Neural progenitor cell (in vitro differentiated cells): ENCODE measurements at regions not wholly inside any gene's neighbourhood (a gene's known extent, or its start where the extent isn't known, plus 50 kb on each side); places are given as distances from the start of the nearest gene placed in this dataset.
"Not testable (repeated sequence)": the region's sequence is repeated elsewhere in the genome, so short reads cannot be mapped to it uniquely, and the experiment has no call there.

ENCODE experiments used
- DNase-seq: peaks from one replicate; pipeline ENCODE4 v3.0.0-alpha.2; 2016; ENCODE audit warnings: low spot score
- H2AFZ ChIP-seq: fragments of 200-600 bp; sonication (generic); replicated peaks from 2 replicates; pipeline ENCODE4 v1.6.1; 2016; ENCODE audit warnings: antibody characterized with exemption
- H3F3A ChIP-seq: fragments of 200-600 bp; sonication (generic); 2 replicates; pipeline ENCODE4 v1.6.1; 2016; ENCODE audit warnings: antibody characterized with exemption, low read depth
- H3K27ac ChIP-seq: fragments of 200-600 bp; sonication (generic); 2 replicates; pipeline ENCODE4 v1.5.1; 2016; ENCODE audit warnings: mild to moderate bottlenecking
- H3K27me3 ChIP-seq: fragments of 200-600 bp; sonication (generic); 2 replicates; pipeline ENCODE4 v1.6.1; 2016; ENCODE audit warnings: mild to moderate bottlenecking, moderate library complexity
- H3K36me3 ChIP-seq: fragments of 200-600 bp; sonication (generic); 2 replicates; pipeline ENCODE4 v1.5.1; 2016
- H3K4me1 ChIP-seq: fragments of 200-600 bp; sonication (generic); 2 replicates; pipeline ENCODE4 v1.6.1; 2016; ENCODE audit warnings: mixed run types
- H3K4me2 ChIP-seq: fragments of 200-600 bp; sonication (generic); 2 replicates; pipeline ENCODE4 v1.6.1; 2016
- H3K4me3 ChIP-seq: fragments of 200-600 bp; sonication (generic); 2 replicates; pipeline ENCODE4 v1.5.1; 2016
- H3K79me2 ChIP-seq: fragments of 200-600 bp; sonication (generic); 2 replicates; pipeline ENCODE4 v1.6.1; 2016; ENCODE audit warnings: low read depth
- H3K9ac ChIP-seq: fragments of 200-600 bp; sonication (generic); 2 replicates; pipeline ENCODE4 v1.6.1; 2016
- H3K9me3 ChIP-seq: fragments of 200-600 bp; sonication (generic); 2 replicates; pipeline ENCODE4 v1.5.1; 2016; ENCODE audit warnings: low read depth
- H4K20me1 ChIP-seq: fragments of 200-600 bp; sonication (generic); 2 replicates; pipeline ENCODE4 v1.6.1; 2016; ENCODE audit warnings: low read depth
- H3K27ac Mint-ChIP-seq: 3 replicates; pipeline ENCODE4 v1.8.0; 2021; ENCODE audit warnings: mixed read lengths
- H3K27me3 Mint-ChIP-seq: 2 replicates; pipeline ENCODE4 v1.8.0; 2022; ENCODE audit warnings: low read depth, mild to moderate bottlenecking, inconsistent platforms, moderate library complexity, mixed read lengths; ENCODE audit not compliant: insufficient read depth
- H3K36me3 Mint-ChIP-seq: 3 replicates; pipeline ENCODE4 v1.8.0; 2021; ENCODE audit warnings: mixed read lengths
- H3K4me1 Mint-ChIP-seq: 3 replicates; pipeline ENCODE4 v1.8.0; 2021; ENCODE audit warnings: mixed read lengths
- H3K4me3 Mint-ChIP-seq: 3 replicates; pipeline ENCODE4 v1.8.0; 2021; ENCODE audit warnings: mild to moderate bottlenecking, moderate library complexity, mixed read lengths
- H3K9me3 Mint-ChIP-seq: 3 replicates; pipeline ENCODE4 v1.8.0; 2020; ENCODE audit warnings: mixed read lengths
- CTCF ChIP-seq: fragments of 200-600 bp; sonication (generic); IDR thresholded peaks from 2 replicates; pipeline ENCODE4 v1.5.1; 2017; ENCODE audit warnings: antibody characterized with exemption, mild to moderate bottlenecking
- EZH2 ChIP-seq: fragments of 200-600 bp; sonication (generic); IDR thresholded peaks from 2 replicates; pipeline ENCODE4 v1.6.1; 2017; ENCODE audit warnings: antibody characterized with exemption, mild to moderate bottlenecking, moderate library complexity
- EZH2phosphoT487 ChIP-seq: fragments of 200-600 bp; sonication (generic); IDR thresholded peaks from 2 replicates; pipeline ENCODE4 v1.6.1; 2017; ENCODE audit warnings: antibody characterized with exemption

- no peak for DNase-seq
- H3K9me3 ChIP-seq = no peaks in the 10 kb centered on the region
- peaks cover 7% of the 10 kb centered on the region for H3K27me3 Mint-ChIP-seq
- TF ChIP-seq EZH2phosphoT487 = no peak
- TF ChIP-seq CTCF = no peak
- no peaks in the 10 kb centered on the region for H3K36me3 ChIP-seq
- H3K79me2 ChIP-seq = no peaks in the 10 kb centered on the region
- H3K4me2 ChIP-seq = no peak overlapping the region
- no peak overlapping the region for H3K4me3 ChIP-seq
- H3K4me1 Mint-ChIP-seq = peaks cover 28% of the 10 kb centered on the region
- H3F3A ChIP-seq = peaks cover 8% of the 10 kb centered on the region
- peaks cover 3% of the 10 kb centered on the region for H3K9me3 Mint-ChIP-seq
- H4K20me1 ChIP-seq = no peaks in the 10 kb centered on the region
- H3K4me1 ChIP-seq = peaks cover 20% of the 10 kb centered on the region
- no peak overlapping the region for H2AFZ ChIP-seq
- H3K27ac Mint-ChIP-seq = peak overlapping the region; percentile 24
- no peak overlapping the region for H3K4me3 Mint-ChIP-seq
- H3K27me3 ChIP-seq = no peaks in the 10 kb centered on the region
- H3K36me3 Mint-ChIP-seq = peaks cover 5% of the 10 kb centered on the region
- no peak overlapping the region for H3K9ac ChIP-seq
- no peak overlapping the region for H3K27ac ChIP-seq
These were observed 204.7 kb downstream of the SPRY1 start for GRCh38 chr4:123600987-123601904.

GRCh38 chr4:123602007-123602406, 205.4 kb downstream of the SPRY1 start:
- peaks cover 2% of the 10 kb centered on the region for H3K36me3 Mint-ChIP-seq
- no peak overlapping the region for H2AFZ ChIP-seq

GRCh38 chr4:123603165-123603564, 206.6 kb downstream of the SPRY1 start:
- H3K36me3 ChIP-seq = no peaks in the 10 kb centered on the region
- peaks cover 8% of the 10 kb centered on the region for H3F3A ChIP-seq

More at GRCh38 chr4:123602007-123602406, 205.4 kb downstream of the SPRY1 start:
- no peaks in the 10 kb centered on the region for H3K36me3 ChIP-seq
- H3K4me1 ChIP-seq = peaks cover 20% of the 10 kb centered on the region
- TF ChIP-seq EZH2phosphoT487 = no peak
- TF ChIP-seq EZH2 = no peak
- TF ChIP-seq CTCF = no peak
- Mint-ChIP-seq H3K9me3 (no peaks in the 10 kb centered on the region), H3K27ac (peak overlapping the region; percentile 6), H3K27me3 (peaks cover 7% of the 10 kb centered on the region), H3K4me3 (no peak overlapping the region), H3K4me1 (peaks cover 28% of the 10 kb centered on the region)
- H3K4me2 ChIP-seq = no peak overlapping the region
- H3K9ac ChIP-seq = no peak overlapping the region
- H3F3A ChIP-seq = peaks cover 8% of the 10 kb centered on the region
- no peak for DNase-seq
- H4K20me1 ChIP-seq = no peaks in the 10 kb centered on the region
- no peaks in the 10 kb centered on the region for H3K79me2 ChIP-seq
- no peak overlapping the region for H3K27ac ChIP-seq
- H3K4me3 ChIP-seq = no peak overlapping the region
- no peaks in the 10 kb centered on the region for H3K27me3 ChIP-seq
- no peaks in the 10 kb centered on the region for H3K9me3 ChIP-seq

GRCh38 chr4:123605797-123606196, 209.2 kb downstream of the SPRY1 start:
- H3K27me3 ChIP-seq, H3K36me3 ChIP-seq, H3K4me3 ChIP-seq, H3K36me3 Mint-ChIP-seq, H3K9ac ChIP-seq, H3K27ac Mint-ChIP-seq, H3K27me3 Mint-ChIP-seq, H3K9me3 ChIP-seq, H3F3A ChIP-seq, DNase-seq, H3K4me1 Mint-ChIP-seq, H2AFZ ChIP-seq, H3K79me2 ChIP-seq, H3K4me1 ChIP-seq, H3K27ac ChIP-seq, H3K9me3 Mint-ChIP-seq, H3K4me2 ChIP-seq, H3K4me3 Mint-ChIP-seq, H4K20me1 ChIP-seq: not testable (repeated sequence)

More at GRCh38 chr4:123603165-123603564, 206.6 kb downstream of the SPRY1 start:
- Histone ChIP-seq H3K9ac (no peak overlapping the region), H2AFZ (no peak overlapping the region), H3K4me1 (peaks cover 20% of the 10 kb centered on the region), H3K4me3 (no peak overlapping the region), H3K27me3 (no peaks in the 10 kb centered on the region), H3K79me2 (no peaks in the 10 kb centered on the region), H3K27ac (no peak overlapping the region), H4K20me1 (no peaks in the 10 kb centered on the region), H3K9me3 (no peaks in the 10 kb centered on the region), H3K4me2 (no peak overlapping the region)
- Mint-ChIP-seq H3K36me3 (peaks cover 2% of the 10 kb centered on the region), H3K4me1 (peaks cover 27% of the 10 kb centered on the region), H3K9me3 (no peaks in the 10 kb centered on the region), H3K4me3 (no peak overlapping the region), H3K27me3 (peaks cover 4% of the 10 kb centered on the region), H3K27ac (no peak overlapping the region)
- no peak for TF ChIP-seq CTCF
- TF ChIP-seq EZH2 = no peak
- no peak for TF ChIP-seq EZH2phosphoT487
- DNase-seq = no peak
